Retina (tissue), 1 donor: ENCODE measurements at regions not wholly inside any gene's neighbourhood (a gene's known extent, or its start where the extent isn't known, plus 50 kb on each side); places are given as distances from the start of the nearest gene placed in this dataset.

ENCODE experiments used
- DNase-seq: peaks from one replicate; pipeline ENCODE4 v3.0.0-alpha.2; 2016

GRCh38 chr6:19287928-19288327 lies 549.2 kb upstream of the ID4 start:
- no peak for DNase-seq

DNA sequence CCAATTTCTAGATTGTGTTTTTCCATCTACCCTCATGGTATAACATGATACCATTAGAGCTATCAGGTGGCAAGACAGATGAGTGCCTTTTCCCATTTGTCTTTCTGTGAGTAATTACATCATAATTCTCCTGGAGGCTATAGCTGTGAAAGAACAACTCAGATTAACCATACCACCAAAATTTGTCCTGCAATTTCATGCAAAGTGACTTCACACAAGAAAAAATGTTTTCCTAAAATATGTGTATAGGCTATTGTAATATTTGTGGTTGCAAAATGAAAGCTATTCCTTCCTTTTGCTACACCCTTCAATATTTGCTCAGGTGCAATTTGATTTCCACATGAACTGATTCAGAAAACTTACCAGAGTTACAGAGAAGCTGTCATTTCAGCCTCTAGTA lies 547.7 kb upstream of the ID4 start:
- DNase-seq: no peak

DNA sequence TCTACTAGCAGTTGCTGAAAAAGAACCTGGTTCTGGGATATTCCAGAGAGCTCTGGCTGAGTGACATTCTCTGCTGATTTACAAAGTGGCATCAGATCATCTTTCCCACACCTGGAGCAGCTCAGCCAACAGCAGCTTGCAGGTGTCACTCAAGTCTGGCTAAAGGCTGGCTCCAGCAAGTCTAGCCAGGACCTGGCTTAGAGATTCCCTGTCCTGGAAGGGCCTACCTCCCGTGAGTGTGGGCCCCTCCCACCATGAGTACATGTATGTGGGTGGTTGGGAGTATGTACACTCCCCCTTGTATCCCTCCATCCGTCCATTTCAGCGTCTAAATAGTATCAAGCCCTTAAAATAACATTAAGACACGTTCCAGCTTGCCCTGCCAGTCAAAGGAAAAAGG lies 539.3 kb upstream of the ID4 start:
- DNase-seq: no peak

DNA sequence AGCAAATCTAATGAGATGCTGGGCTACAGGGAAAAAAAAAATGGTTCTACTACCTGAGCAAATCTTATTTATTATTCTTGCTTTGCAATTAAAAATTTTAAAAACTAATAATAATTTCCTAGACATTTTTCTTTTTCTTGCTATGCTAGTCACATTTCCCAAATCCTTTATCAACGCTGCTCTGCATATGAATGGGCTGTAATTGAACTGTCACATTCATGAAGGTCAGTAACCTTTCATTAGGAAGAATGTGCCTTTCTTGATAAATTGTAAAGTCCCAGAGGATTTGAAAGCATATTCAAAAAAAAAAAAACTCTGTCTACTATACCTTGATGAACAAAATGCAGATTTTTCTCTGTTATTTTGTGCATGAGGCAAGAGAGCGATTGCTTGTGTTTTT lies 538.7 kb upstream of the ID4 start:
- DNase-seq: no peak

DNA sequence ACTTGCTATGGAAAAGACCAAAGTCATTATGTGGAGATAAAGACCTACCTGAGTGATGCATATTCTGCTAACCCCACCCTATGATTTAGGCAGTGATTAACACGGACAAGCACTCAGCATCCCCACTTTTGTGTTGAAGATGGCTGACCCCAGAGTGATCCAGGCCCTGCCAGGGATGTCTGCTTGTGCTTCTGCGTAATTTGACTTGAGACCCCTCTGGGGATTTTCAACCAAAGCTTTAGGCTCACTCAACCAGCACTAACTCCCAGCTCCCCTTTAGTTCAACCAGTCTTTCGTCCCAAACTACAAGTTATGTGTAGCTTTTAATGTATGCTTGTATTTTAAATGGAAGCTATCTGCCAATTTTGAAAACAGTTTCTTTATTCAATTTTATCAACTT lies 538.0 kb upstream of the ID4 start:
- peak; percentile 18 for DNase-seq

GRCh38 chr6:19301980-19302379 lies 535.2 kb upstream of the ID4 start:
- DNase-seq: no peak

- peak; percentile 18 for DNase-seq
Observed at GRCh38 chr6:19303383-19303782, 533.8 kb upstream of the ID4 start.

- DNase-seq: no peak
Observed at GRCh38 chr6:19309661-19310060, 527.5 kb upstream of the ID4 start.

- peak; percentile 64 for DNase-seq
Observed at GRCh38 chr6:19311786-19312185, 525.4 kb upstream of the ID4 start.

DNA sequence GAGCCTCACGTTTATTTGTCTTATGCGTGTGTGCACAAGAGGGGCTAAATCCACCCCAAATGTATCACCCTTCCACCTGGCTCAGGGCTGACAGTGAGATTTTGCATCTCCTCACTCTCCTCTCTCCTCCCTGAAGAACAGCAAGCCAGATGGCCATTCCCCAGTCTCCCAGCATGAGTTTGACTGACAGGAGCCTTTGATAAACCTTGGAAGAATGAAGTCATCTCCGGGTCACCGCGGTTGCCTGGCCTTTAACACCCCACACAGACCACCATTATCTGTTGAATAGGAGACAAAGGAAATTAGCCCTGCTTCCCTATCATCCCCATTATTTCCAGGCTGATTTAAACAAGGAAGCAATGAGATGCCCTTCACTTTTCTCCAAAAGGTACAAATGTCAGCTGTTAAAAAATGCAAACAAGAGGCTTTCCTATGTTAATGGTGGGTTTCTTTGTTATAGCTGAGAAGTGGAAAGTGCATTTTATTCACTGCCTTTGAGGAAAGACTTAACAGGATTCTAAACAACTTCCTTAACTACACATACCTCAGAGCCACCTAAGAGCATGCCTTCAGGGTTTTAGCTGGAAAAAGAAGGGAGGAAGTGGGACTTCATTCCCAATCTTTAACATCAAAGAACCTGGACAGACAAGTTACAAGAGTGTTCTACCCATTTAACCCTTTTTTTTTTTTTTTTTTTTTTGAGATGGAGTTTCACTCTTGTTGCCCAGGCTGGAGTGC lies 524.8 kb upstream of the ID4 start:
- peak; percentile 65 for DNase-seq

GRCh38 chr6:19317431-19317986 lies 519.7 kb upstream of the ID4 start:
- no peak for DNase-seq

- DNase-seq: no peak
Observed at GRCh38 chr6:19319005-19319404, 518.2 kb upstream of the ID4 start.

DNA sequence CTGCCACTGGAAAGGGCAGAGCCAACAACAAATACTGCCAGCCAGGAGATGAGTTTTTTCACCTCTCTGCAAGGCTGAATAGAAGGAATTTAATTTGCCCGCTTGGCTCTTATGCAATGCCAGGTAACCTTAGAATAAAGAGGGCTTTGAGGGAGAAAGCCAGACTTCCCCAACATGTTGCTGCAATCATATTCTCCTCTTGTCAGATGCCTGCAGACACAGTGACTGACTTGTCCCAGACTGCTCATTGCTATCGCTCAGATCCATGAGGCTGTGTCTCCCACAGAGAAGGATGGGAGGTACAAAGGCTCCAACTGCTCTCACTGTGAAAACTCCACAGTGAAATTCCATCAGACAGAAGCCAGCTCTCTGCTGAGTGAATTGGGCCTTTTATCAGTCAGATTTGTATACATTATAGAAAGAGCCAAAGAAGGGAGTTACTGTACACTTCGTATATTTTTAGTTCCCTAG lies 517.0 kb upstream of the ID4 start:
- DNase-seq: no peak

DNA sequence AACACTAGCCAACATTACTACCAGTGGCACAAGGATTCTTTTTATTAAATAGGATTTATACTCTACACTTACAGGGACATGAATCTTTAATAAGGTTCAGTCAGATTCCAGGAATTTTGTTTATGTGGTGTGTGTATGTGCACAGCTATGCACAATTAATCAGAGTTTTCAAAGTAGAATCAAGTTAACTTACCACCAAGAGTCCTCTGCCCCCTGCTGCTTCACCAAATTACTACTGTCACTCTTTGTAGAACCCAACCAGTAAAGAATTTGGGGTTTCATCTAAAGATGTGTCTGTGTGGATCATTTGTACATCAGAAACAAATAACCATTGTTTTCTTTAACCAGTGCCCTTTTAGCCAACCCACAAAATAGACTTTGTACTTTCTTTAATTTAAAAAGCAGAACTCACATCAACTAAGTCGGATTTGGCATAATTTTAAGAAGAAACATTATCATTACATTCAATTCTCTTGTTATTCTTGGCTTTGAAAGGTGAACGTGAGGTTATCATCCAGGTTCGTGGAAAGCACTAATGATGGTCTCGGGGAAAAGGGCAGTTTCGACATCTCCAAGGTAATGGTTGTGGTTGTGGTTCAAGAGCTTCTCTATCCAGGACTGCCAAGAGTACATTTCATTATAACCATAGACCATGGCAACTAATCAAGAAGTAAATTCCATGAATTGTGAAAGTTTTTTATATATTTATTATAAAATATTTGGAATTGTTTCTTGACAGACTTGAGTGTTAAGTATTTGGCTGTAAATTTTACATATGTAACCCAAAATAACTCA lies 514.3 kb upstream of the ID4 start:
- no peak for DNase-seq

- DNase-seq: no peak
Observed at GRCh38 chr6:19324376-19324775, 512.8 kb upstream of the ID4 start.

GRCh38 chr6:19325335-19325789 lies 511.8 kb upstream of the ID4 start:
- no peak for DNase-seq

- no peak for DNase-seq
Observed at GRCh38 chr6:19327241-19327640, 509.9 kb upstream of the ID4 start.

- peak; percentile 24 for DNase-seq
Observed at GRCh38 chr6:19327661-19328060, 509.5 kb upstream of the ID4 start.

DNA sequence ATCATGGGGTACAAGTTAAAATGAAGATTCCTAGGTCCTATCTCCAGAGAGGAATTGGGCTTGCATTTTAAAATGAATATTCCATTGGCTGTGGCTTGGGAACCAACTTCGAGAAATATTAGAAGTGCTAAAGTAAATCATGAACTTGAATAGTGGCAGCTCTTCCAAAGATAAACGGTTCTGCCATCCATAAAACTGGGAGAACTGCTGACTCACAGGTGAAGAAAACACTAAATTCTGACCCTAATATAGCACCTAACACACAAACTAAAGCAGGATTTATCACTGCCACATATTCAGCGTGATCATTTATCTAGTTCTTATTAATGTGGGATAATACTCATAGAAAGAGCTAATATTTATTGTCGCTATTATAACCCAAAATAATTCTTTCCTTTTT lies 508.1 kb upstream of the ID4 start:
- no peak for DNase-seq

- no peak for DNase-seq
Observed at GRCh38 chr6:19331089-19331488, 506.1 kb upstream of the ID4 start.

- DNase-seq: no peak
Observed at GRCh38 chr6:19332806-19333460, 504.2 kb upstream of the ID4 start.

GRCh38 chr6:19333936-19334335 lies 503.2 kb upstream of the ID4 start:
- no peak for DNase-seq

DNA sequence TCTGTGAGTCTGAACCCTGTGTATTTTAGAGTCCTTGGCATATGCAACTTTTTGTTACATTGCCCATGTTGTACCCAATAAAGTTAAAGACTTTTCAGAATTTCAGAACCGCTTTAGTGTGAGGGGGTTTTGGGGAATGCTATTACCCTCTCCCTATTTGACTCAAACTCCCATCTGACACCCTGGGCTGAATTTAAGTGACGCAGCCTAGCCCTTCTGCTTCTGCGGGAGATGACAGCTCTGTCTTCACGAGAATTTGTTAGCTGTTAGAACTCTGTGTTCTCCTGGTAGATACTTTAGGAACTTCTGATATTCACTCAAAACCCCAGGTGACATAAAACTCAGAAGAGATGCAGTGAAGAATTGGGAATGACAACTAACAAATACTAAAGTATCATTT lies 500.6 kb upstream of the ID4 start:
- DNase-seq: no peak
